HG03108 (cell line): ENCODE measurements at regions not wholly inside any gene's neighbourhood (a gene's known extent, or its start where the extent isn't known, plus 50 kb on each side); places are given as distances from the start of the nearest gene placed in this dataset.
"Not testable (repeated sequence)": the region's sequence is repeated elsewhere in the genome, so short reads cannot be mapped to it uniquely, and the experiment has no call there.

ENCODE experiments used
- ATAC-seq: cut with Tn5 transposase; IDR thresholded peaks from one replicate; pipeline ENCODE4 v1.9.1; 2021; ENCODE audit warnings: moderate library complexity; ENCODE audit not compliant: unreplicated experiment

DNA sequence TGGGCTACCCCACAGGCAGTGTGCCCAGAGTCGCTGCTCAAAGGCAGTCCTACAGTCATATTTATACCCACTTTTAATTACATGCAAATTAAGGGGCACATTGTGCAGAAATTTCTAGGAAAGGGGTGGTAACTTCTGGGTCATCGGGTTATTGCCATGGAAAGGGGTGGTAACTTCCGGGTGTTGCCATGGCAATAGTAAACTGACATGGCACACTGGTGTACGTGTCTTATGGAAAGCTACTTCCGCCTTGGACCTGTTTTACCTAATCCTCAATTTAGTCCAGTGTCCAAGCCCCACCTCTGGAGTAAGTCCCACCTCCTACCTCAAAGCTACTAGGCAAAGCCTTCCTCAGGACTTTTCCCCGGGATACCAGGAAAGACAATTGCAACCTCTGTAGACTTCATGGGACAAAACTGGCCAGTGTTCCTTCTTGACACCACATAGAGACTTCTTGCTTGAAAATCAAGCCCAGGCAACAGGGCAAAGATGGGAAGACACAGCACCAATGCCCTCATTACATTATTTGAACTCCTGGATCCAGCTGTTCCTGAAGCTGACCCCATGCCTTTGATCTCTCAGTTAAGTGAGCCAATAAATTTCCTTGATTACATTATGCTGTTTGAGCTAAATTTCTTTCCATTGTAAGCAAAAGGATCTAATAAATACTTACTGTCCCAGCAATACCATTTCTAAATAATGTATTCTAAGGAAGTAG is 63.3 kb upstream of the AGAP1 start:
- ATAC-seq = no peak

DNA sequence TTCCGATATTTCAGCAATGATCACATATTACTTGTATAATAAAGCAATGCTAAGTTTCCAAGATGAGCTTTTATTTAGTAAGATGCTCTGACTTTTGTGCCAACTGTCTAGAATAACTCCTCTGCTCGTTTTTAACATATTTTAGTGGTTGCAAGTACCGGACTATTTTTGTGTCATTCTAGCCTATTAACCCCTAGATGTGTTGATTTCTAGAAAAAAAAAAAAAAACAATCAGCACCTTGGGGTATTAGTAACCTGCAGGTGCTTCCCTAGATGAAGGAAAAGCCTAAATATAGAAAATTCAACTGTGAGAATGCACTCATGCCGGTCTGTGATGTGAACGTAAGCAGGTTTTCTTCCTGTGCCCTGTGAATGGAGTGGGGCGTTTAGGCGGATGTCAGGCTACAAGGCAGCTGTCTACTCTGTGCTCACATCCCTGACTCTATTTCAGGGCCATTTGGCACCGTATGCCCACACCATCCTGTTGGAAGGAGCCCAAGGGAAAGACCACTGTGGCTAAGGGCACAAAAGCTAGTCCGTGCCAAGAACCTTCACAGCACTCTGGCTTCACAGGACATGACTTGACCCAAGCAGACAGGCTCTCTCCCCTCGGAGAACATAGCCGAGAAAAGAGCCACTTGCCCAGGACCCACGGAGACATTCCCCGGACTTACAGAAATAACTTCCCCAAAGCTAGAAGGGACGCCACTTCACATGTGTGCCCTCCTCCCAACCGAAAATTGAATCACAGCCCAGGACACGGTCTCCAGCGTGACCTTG is 60.9 kb upstream of the AGAP1 start:
- no peak for ATAC-seq

DNA sequence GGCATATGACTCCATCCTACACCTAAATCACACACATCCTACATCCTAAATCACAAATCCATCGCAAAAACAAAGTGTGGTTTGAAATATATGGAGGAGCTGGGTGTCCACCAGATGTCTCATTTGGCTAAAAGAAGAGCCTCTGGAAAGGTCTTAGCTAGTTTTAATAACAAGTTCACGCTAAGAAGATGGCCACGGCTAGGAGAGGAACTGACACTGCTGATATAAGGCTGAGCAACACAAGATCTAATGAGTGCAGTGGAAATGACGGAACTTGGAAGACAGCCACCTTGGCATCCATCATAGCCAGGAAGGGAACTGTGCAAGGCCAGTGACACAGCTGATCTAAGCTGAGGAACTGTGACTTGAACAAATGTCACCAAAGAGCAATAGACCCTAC is 60.0 kb upstream of the AGAP1 start:
- ATAC-seq = no peak

DNA sequence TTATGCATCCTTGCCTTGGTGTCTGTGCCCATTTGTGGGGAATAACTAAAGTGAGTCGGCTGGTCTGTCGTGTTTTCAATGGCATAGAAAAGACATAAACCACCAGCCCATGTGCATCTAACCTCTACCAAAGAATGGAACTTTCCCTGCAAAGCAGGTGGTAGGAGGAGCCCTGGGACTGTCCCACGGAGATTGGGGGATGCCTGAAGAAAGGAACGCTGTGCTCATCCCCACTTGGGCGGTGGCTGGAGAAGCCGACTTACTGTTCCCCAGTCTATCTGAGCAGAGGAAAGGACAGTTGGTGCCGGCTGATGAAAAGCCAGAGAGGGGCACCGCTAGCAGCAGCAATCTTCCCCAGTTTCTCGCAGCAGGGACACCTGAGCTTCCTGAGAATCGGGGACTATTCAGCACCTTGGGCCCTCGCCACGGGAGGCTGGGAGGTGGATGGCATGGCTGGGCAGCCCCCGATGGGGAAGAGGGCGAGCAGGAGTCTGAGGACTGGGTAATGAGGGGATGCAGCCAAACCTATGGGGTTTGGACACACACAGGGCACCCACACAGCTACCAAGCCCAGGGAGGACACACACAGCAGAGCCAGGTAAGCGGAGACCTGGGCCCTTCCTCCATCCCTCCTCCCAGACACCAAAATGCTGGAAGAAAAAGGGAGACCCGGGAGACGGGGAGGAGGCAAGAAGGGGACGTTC is 53.7 kb upstream of the AGAP1 start:
- ATAC-seq = no peak

DNA sequence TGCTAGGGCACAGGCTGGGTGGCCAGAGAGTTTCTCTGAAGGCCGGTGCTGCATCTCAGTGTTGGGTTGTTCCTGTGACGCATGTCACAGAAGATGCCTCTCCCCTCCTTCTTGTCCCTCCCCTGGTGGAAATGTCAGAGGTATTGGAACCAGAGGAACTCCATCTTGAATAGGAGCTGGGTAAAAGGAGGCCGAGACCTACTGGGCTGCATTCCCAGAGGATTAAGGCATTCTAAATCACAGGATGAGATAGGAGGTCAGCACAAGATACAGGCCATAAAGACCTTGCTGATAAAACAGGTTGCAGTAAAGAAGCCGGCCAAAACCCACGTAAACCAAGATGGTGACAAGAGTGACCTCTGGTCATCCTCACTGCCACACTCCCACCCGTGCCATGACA is 50.3 kb upstream of the AGAP1 start:
- ATAC-seq = not testable (repeated sequence)
